GM12892 (cell line): ENCODE measurements at regions not wholly inside any gene's neighbourhood (a gene's known extent, or its start where the extent isn't known, plus 50 kb on each side); places are given as distances from the start of the nearest gene placed in this dataset.

Source experiments
- DNase-seq: peaks from one replicate; pipeline ENCODE4 v3.0.0; 2011; ENCODE audit not compliant: insufficient read length
- FAIRE-seq: peaks from 2 replicates; lab custom pipeline; 2011; peaks lifted over from hg19 to GRCh38; lab: Jason Lieb, UNC
- POLR2A ChIP-seq: IDR thresholded peaks from 2 replicates; pipeline ENCODE4 v1.6.1; 2011; ENCODE audit warnings: low read depth, low read length, control low read depth
- POLR2AphosphoS5 ChIP-seq: IDR thresholded peaks from 2 replicates; pipeline ENCODE4 v1.6.1; 2011; ENCODE audit warnings: low read depth, low read length, control low read depth
- TAF1 ChIP-seq: IDR thresholded peaks from 2 replicates; pipeline ENCODE4 v1.6.1; 2011; ENCODE audit warnings: low read depth, mild to moderate bottlenecking, control low read depth, low read length, borderline replicate concordance

GRCh38 chr5:73233461-73234203 lies 60.6 kb downstream of the TMEM174 start:
- no peak for TF ChIP-seq POLR2A
- TF ChIP-seq TAF1: no peak
- TF ChIP-seq POLR2AphosphoS5: no peak
- FAIRE-seq (no peak), DNase-seq (no peak)

GRCh38 chr5:73233053-73233460 lies 60.1 kb downstream of the TMEM174 start:
- FAIRE-seq (no peak), DNase-seq (no peak)
- no peak for TF ChIP-seq TAF1
- TF ChIP-seq POLR2AphosphoS5: no peak
- no peak for TF ChIP-seq POLR2A

DNA sequence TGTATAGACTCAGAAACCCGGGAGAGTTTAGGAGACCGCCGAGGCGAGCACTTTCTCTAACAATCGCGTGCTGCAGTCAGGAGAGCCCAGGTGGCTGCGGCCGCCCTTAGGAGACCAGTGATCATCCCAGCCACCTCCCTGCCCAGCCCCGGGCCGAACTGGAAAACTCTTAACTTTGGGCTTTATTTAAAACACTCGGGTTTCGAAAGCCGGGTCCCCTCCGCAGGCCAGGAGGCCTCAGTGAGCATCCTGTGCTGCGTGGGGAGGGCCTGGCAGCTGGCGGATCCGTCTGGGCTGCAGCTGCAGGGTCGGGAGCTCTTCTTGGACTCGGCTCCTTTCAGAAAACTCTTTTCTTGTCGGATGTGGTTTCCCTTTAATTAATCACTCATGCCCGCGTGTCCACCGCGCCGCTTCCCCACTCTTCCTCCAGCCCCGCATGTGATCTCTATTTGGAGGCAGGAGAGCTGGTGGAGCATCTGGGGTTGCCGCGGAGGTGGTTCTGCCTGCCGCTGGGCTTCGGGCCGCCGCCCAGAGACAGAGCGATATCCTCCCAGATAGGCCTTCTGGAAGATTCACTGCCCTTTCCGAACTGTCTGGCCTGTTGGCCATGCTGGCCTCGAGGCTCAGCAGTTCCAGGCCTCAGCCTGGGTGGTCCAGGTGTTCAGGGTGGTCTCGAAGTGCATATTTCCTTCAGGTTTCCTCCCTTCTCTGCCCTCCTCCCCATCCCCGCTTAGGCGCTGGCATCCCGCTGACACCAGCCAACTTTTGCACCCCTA lies 59.5 kb downstream of the TMEM174 start:
- FAIRE-seq (no peak), DNase-seq (no peak)
- TF ChIP-seq POLR2AphosphoS5 (no peak), POLR2A (no peak)

GRCh38 chr5:73231246-73231778 lies 58.3 kb downstream of the TMEM174 start:
- FAIRE-seq (no peak), DNase-seq (no peak)
- no peak for TF ChIP-seq POLR2A

DNA sequence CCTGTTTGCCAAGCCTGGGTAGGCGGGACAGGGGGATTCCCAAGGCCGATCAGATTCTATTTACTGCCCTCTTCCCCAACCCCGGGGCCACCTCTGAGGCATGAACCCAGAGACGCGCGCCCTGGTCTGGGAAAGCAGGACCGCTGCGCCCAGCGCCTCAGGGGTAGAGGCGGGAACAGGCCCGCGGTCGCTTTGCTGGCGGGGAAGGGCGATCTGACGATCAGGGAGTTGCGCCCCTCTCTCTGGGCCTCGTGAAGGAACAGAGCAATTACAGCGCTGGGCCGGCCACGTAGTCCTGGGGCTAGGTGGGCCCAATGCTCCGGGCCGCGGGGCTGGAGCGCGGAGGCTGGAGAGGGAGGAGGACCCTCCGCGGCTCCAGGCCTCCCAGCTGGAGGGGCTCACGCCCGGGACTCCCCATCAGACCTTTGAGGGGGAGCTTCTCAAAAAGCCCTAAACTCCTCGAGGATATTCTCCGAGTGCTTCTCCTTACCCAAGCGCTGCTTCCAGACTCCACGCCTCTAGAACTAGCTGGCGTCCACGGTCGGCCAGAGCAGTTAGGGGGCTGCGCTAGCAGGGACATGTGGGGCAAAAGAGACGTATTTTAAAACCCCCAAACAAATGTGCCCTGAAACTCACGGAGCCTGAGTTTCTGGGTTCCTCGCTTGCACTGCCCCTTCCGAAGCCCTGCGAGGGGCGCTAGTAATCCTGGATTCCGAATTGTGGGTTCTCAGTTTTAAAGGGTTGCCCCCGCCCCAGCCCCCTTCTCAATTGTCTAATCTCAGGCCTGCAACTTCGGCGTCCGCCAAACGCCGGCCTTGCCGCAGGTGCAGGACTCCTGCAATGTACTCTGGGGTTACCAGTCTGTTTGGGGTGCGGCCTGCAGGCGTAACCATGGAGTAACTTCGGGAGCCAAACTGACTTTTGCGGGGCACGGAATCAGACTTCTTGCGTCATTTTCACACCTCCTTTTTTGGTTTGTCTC lies 57.6 kb downstream of the TMEM174 start:
- TF ChIP-seq POLR2A (no peak), POLR2AphosphoS5 (no peak), TAF1 (no peak)
- DNase-seq: no peak
- FAIRE-seq: no peak

- no peak for FAIRE-seq
- no peak for TF ChIP-seq POLR2A
- no peak for TF ChIP-seq POLR2AphosphoS5
- TF ChIP-seq TAF1: no peak
- DNase-seq: no peak
These were observed 56.3 kb downstream of the TMEM174 start for GRCh38 chr5:73229271-73229670.

- TF ChIP-seq POLR2A (no peak), TAF1 (no peak)
- no peak for FAIRE-seq
- no peak for DNase-seq
These were observed 55.1 kb downstream of the TMEM174 start for GRCh38 chr5:73228052-73228451.
